ENCODE measurements at regions not wholly inside any gene's neighbourhood (a gene's known extent, or its start where the extent isn't known, plus 50 kb on each side); places are given as distances from the start of the nearest gene placed in this dataset.

- DNase-seq, result no peak
Observed at GRCh38 chr17:12457493-12457892, 208.2 kb upstream of the MYOCD start.

GRCh38 chr17:12459736-12460135 is 206.0 kb upstream of the MYOCD start:
- DNase-seq, result no peak

GRCh38 chr17:12463102-12463501 is 202.6 kb upstream of the MYOCD start:
- DNase-seq, result no peak

GRCh38 chr17:12472252-12473173 is 193.2 kb upstream of the MYOCD start:
- DNase-seq, result no peak

DNA sequence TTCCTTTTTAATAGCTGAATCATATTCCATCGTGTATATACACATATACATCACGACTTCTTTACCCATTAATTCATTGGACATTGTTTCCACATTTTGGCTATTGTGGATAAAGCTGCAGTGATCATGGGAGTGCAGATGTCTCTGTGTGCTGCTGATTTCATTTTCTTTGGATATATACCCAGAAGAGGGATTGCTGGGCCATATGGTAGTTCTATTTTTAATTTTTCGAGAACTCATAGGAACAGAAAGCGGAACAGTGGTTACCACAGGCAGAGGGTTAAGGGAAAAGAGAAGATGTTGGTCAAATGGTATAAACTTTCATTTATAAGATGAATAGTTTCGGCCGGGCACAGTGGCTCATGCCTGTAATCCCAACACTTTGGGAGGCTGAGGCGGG is 187.4 kb upstream of the MYOCD start:
- DNase-seq, result no peak

DNA sequence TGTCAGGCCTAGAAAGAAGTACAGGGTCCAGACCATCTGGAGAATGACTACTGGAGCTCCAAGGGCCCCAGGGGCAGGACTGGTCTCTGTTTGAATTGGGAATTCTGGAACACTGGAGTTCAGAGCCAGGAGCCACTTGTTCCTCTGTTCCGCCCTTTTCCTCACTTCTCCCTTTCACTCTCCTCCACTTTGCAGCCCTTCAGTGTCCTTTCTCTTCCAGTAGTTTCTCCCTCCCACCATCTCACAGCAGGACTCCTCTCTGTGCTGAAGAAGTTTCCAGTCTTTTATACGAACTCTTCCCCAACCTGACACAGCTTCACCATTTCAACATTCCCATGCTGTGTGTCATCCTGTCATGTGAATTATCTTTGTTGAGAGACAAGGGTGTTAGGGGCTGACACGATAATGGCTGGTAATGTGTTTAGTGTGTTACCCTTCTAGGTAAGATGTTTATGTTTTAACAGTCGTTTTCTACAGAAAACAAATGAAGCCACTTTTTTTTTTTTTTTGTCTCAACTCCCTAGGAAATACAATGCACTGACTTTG is 180.3 kb upstream of the MYOCD start:
- no peak for DNase-seq

GRCh38 chr17:12489325-12489724 is 176.4 kb upstream of the MYOCD start:
- DNase-seq, result no peak

GRCh38 chr17:12492450-12492849 is 173.2 kb upstream of the MYOCD start:
- DNase-seq, result no peak

- DNase-seq, result no peak
Observed at GRCh38 chr17:12505866-12506265, 159.8 kb upstream of the MYOCD start.

GRCh38 chr17:12507026-12507595 is 158.6 kb upstream of the MYOCD start:
- no peak for DNase-seq

GRCh38 chr17:12509801-12510200 is 155.9 kb upstream of the MYOCD start:
- no peak for DNase-seq

GRCh38 chr17:12510535-12510934 is 155.2 kb upstream of the MYOCD start:
- no peak for DNase-seq

- no peak for DNase-seq
Observed at GRCh38 chr17:12512694-12513355, 152.9 kb upstream of the MYOCD start.

- no peak for DNase-seq
Observed at GRCh38 chr17:12514596-12514995, 151.1 kb upstream of the MYOCD start.

DNA sequence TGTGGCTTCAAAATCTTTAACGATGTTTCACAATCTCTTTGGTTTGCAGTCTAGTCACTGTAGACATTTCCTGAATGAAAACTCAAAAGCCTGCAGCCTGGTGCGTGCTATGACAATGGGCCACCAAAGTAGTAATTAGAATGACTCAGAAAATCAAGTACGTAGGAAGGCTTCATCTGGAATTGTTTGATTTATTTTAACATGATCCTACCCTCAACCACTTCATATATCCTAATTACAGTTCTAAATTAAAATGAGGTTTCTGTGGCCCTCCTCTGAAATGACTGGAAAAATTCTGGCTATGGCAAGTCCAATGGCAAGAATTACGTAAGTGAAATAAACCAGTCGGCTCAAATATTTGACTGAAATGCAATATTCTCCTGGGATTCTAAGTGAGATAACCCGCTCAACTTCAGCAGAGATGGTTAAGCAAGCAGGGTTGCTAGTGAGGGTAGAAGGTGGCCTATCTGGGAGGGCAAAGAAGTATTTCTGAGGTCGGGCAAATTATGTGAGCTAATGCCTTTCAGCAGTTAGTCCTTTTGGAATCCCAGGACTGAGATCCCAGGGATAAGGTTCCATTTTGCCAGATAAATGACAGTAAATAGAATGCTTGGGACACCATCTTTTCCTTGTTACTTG is 145.6 kb upstream of the MYOCD start:
- DNase-seq, result no peak

- no peak for DNase-seq
Observed at GRCh38 chr17:12521416-12521815, 144.3 kb upstream of the MYOCD start.

GRCh38 chr17:12522336-12522735 is 143.4 kb upstream of the MYOCD start:
- DNase-seq, result no peak

DNA sequence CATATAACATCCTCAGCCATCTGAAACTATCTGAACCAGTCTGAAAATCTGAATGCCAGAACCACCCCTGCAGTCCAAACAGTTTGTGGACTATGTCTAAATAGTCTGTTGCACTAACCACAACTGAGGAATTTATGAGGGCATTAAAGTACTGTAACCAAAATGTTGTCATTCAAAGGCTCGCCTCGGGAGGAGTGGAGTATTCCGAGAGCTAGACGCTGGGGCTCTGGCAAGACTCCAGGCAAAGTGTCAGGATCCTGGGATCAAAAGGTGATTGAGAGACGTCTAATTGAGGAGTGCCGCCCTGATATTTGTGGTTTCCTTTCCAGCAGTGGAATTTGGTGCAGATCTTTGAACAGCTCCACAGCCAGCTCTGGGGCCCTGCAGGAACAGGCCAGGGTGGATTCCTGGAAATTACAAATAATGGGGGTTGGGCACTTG is 142.9 kb upstream of the MYOCD start:
- no peak for DNase-seq

DNA sequence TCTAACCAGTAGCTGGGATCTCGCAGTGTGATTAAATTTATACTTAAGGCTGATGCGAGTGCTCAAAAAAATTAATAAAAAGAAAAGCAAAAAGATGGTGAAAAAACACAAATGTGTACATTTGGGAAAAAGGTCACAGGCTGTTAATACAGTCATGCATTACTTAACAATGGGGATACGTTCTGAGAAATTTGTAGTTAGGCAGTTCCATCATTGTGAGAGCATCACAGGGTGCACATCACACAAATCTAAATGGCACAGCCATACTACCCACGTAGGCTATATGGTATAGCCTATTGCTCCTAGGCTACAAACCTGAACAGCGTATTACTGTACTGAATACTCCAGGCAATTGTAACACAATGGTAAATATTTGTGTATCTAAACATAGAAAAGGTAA is 142.4 kb upstream of the MYOCD start:
- no peak for DNase-seq

GRCh38 chr17:12528036-12528435 is 137.7 kb upstream of the MYOCD start:
- DNase-seq, result no peak

DNA sequence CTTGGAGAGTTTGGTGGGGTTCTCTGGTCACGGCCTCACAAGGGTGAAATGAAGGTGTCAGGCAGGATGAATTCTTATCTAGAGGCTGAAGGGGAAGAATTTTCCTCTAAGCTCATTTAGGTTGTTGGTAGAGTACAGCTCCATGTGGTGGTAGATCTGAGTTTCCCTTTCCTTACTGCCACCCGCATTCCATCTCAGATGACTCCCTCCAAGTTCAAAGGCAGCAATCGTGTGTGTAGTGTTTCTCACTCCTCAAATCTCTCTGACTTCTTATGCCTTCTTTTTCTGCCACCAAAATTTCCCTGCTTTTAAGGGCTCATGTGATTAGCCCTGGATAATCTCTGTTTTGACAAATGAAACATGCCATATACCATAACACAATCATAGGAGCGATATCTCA is 135.5 kb upstream of the MYOCD start:
- DNase-seq, result no peak

GRCh38 chr17:12536021-12536420 is 129.7 kb upstream of the MYOCD start:
- DNase-seq, result no peak

- no peak for DNase-seq
Observed at GRCh38 chr17:12536472-12536871, 129.2 kb upstream of the MYOCD start.
